H1 (cell line): ENCODE measurements at regions not wholly inside any gene's neighbourhood (a gene's known extent, or its start where the extent isn't known, plus 50 kb on each side); places are given as distances from the start of the nearest gene placed in this dataset.

Experiments used
- CTCF ChIA-PET: fragments of 300-600 bp; sonication (Branson Sonifier 250); formaldehyde crosslinking; loops from one replicate; lab custom pipeline; 2021; ENCODE audit not compliant: partially characterized antibody; lab: Charles Lee
- POLR2A ChIA-PET: fragments of 300-600 bp; sonication (Branson Sonifier 250); formaldehyde crosslinking; loops from one replicate; lab custom pipeline; 2021; ENCODE audit warnings: inconsistent platforms; ENCODE audit not compliant: partially characterized antibody; lab: Charles Lee
- DNase-seq, 2 experiments: peaks; one replicate each; pipeline versions ENCODE4 v3.0.0 to v3.0.0-alpha.2; 2010 to 2022; ENCODE audit warnings: low spot score in 2 of 2, low read depth in 1 of 2, mixed read lengths in 1 of 2
- FAIRE-seq: peaks from 2 replicates; lab custom pipeline; 2011; peaks lifted over from hg19 to GRCh38; lab: Jason Lieb, UNC
- H2AFZ ChIP-seq: 2 replicates; pipeline ENCODE4 v1.8.1; 2012; ENCODE audit warnings: low read length, inconsistent platforms
- H2AK5ac ChIP-seq: 2 replicates; pipeline ENCODE4 v1.6.1; 2013; ENCODE audit warnings: low read depth, low read length
- H2BK120ac ChIP-seq: replicated peaks from 2 replicates; pipeline ENCODE3; 2013; ENCODE audit warnings: low read depth, low read length, inconsistent platforms
- H2BK12ac ChIP-seq: 2 replicates; pipeline ENCODE4 v1.6.1; 2013; ENCODE audit warnings: low read depth, low read length
- H2BK15ac ChIP-seq: 2 replicates; pipeline ENCODE4 v1.6.1; 2013; ENCODE audit warnings: low read length
- H2BK20ac ChIP-seq: 2 replicates; pipeline ENCODE4 v1.6.1; 2013; ENCODE audit warnings: low read length
- H2BK5ac ChIP-seq: 2 replicates; pipeline ENCODE4 v1.6.1; 2013; ENCODE audit warnings: low read depth, low read length
- H3K14ac ChIP-seq: 2 replicates; pipeline ENCODE4 v1.6.1; 2013; ENCODE audit warnings: inconsistent platforms; ENCODE audit not compliant: insufficient read length
- H3K18ac ChIP-seq: 2 replicates; pipeline ENCODE4 v1.6.1; 2013; ENCODE audit warnings: low read length; ENCODE audit errors: extremely low read depth
- H3K23ac ChIP-seq: 2 replicates; pipeline ENCODE4 v1.6.1; 2013; ENCODE audit warnings: inconsistent platforms; ENCODE audit not compliant: insufficient read length
- H3K23me2 ChIP-seq: 2 replicates; pipeline ENCODE4 v1.6.1; 2013; ENCODE audit warnings: low read depth, low read length
- H3K27ac ChIP-seq: 2 replicates; pipeline ENCODE4 v1.6.1; 2011; ENCODE audit warnings: low read depth, low read length, inconsistent platforms
- H3K27me3 ChIP-seq, 4 experiments: replicated peaks in 1 of 4; 1 replicate in 1 of 4; 2 replicates in 3 of 4; pipeline versions ENCODE4 v1.6.1 to v1.8.1; 2011 to 2013; ENCODE audit warnings: low read length in 3 of 4, mild to moderate bottlenecking in 3 of 4, inconsistent platforms in 2 of 4, mixed read lengths in 2 of 4, moderate library complexity in 1 of 4; ENCODE audit not compliant: control insufficient read depth in 3 of 4, insufficient read depth in 3 of 4; ENCODE audit errors: extremely low read depth in 1 of 4
- H3K36me3 ChIP-seq, 4 experiments: 2 replicates each; pipeline versions ENCODE4 v1.6.1 to v1.8.1; 2011 to 2013; ENCODE audit warnings: mild to moderate bottlenecking in 4 of 4, low read length in 3 of 4, moderate library complexity in 2 of 4, control low read depth in 1 of 4, inconsistent platforms in 1 of 4; ENCODE audit not compliant: insufficient read depth in 4 of 4, control insufficient read depth in 2 of 4
- H3K4ac ChIP-seq: replicated peaks from 2 replicates; pipeline ENCODE3; 2013; ENCODE audit warnings: low read length, low read depth, mixed read lengths, inconsistent platforms; ENCODE audit not compliant: insufficient read length
- H3K4me1 ChIP-seq, 4 experiments: replicated peaks in 1 of 4; 1 replicate in 1 of 4; 2 replicates in 3 of 4; pipeline versions ENCODE4 v1.6.1 to v1.8.1; 2011 to 2013; ENCODE audit warnings: low read length in 3 of 4, inconsistent platforms in 2 of 4, mixed read lengths in 1 of 4; ENCODE audit not compliant: insufficient read depth in 4 of 4, control insufficient read depth in 3 of 4
- H3K4me2 ChIP-seq, 2 experiments: 2 replicates each; pipeline versions ENCODE4 v1.6.1 to v1.8.1; 2011 to 2013; ENCODE audit warnings: low read depth in 2 of 2, low read length in 2 of 2, control low read depth in 1 of 2, inconsistent platforms in 1 of 2, mild to moderate bottlenecking in 1 of 2; ENCODE audit not compliant: insufficient read depth in 1 of 2
- H3K4me3 ChIP-seq, 4 experiments: fragments of 200-600, 300-600 bp in 1 of 4; sonication (generic), shearing (Covaris generic), sonication (Bioruptor Twin) in 1 of 4; 2 replicates each; pipeline versions ENCODE4 v1.5.1 to v1.8.1; 2011 to 2016; ENCODE audit warnings: low read length in 4 of 4, low read depth in 3 of 4, control low read depth in 2 of 4, inconsistent platforms in 2 of 4, mild to moderate bottlenecking in 2 of 4, mixed read lengths in 1 of 4, moderate library complexity in 1 of 4; ENCODE audit not compliant: insufficient read depth in 2 of 4; ENCODE audit errors: extremely low read depth in 1 of 4
- H3K56ac ChIP-seq: replicated peaks from 2 replicates; pipeline ENCODE3; 2013; ENCODE audit warnings: low read depth, mild to moderate bottlenecking, mixed read lengths, low read length, inconsistent platforms; ENCODE audit not compliant: insufficient read length
- H3K79me1 ChIP-seq: 2 replicates; pipeline ENCODE4 v1.6.1; 2013; ENCODE audit warnings: low read depth, low read length, control low read depth
- H3K79me2 ChIP-seq, 2 experiments: 2 replicates each; pipeline versions ENCODE4 v1.6.1 to v1.8.1; 2012 to 2013; ENCODE audit warnings: low read length in 2 of 2, mild to moderate bottlenecking in 2 of 2, inconsistent platforms in 1 of 2; ENCODE audit not compliant: insufficient read depth in 2 of 2, control insufficient read depth in 1 of 2
- H3K9ac ChIP-seq, 4 experiments: replicated peaks in 1 of 4; 1 replicate in 1 of 4; 2 replicates in 3 of 4; pipeline versions ENCODE4 v1.6.1 to v1.8.1; 2011 to 2013; ENCODE audit warnings: low read depth in 3 of 4, low read length in 3 of 4, control low read depth in 2 of 4, mild to moderate bottlenecking in 2 of 4, moderate library complexity in 2 of 4, inconsistent platforms in 1 of 4; ENCODE audit errors: extremely low read depth in 1 of 4
- H3K9me3 ChIP-seq, 2 experiments: 2 replicates each; pipeline versions ENCODE4 v1.6.1 to v1.8.1; 2012 to 2013; ENCODE audit warnings: mild to moderate bottlenecking in 2 of 2, moderate library complexity in 2 of 2, control low read depth in 1 of 2, inconsistent platforms in 1 of 2, low read depth in 1 of 2, low read length in 1 of 2, mixed read lengths in 1 of 2; ENCODE audit not compliant: insufficient read depth in 2 of 2
- H4K20me1 ChIP-seq, 2 experiments: replicated peaks in 1 of 2; 2 replicates each; pipeline versions ENCODE3 to v1.8.1; 2011 to 2013; ENCODE audit warnings: inconsistent platforms in 2 of 2, low read length in 2 of 2, mild to moderate bottlenecking in 1 of 2; ENCODE audit not compliant: insufficient read depth in 2 of 2, control insufficient read depth in 1 of 2
- H4K5ac ChIP-seq: 2 replicates; pipeline ENCODE4 v1.6.1; 2013; ENCODE audit warnings: low read length, low read depth, mixed read lengths, inconsistent platforms; ENCODE audit not compliant: insufficient read length
- H4K8ac ChIP-seq: 2 replicates; pipeline ENCODE4 v1.8.0; 2013; ENCODE audit warnings: mild to moderate bottlenecking, moderate library complexity, low read length, inconsistent platforms; ENCODE audit not compliant: insufficient read depth; ENCODE audit errors: extremely low read depth
- H4K91ac ChIP-seq: replicated peaks from 2 replicates; pipeline ENCODE3; 2013; ENCODE audit warnings: low read length, mixed read lengths, inconsistent platforms; ENCODE audit not compliant: insufficient read length
- ASH2L ChIP-seq: fragments of 200-600, 300-600 bp; sonication (generic); IDR thresholded peaks from one replicate; pipeline ENCODE4 v1.7.1; 2017; ENCODE audit warnings: low read length
- HDAC2 ChIP-seq, 2 experiments: fragments of 300-600 bp in 1 of 2; sonication (generic) in 1 of 2; IDR thresholded peaks; 2 replicates each; pipeline ENCODE4 v1.6.1; 2011 to 2012; ENCODE audit warnings: low read depth in 2 of 2, low read length in 2 of 2, mild to moderate bottlenecking in 2 of 2, moderate library complexity in 2 of 2, borderline replicate concordance in 1 of 2, inconsistent platforms in 1 of 2
- JUN ChIP-seq: IDR thresholded peaks from 2 replicates; pipeline ENCODE4 v1.6.1; 2011; ENCODE audit warnings: low read depth, mild to moderate bottlenecking, improper control_type of control experiment, low read length
- MAFK ChIP-seq: IDR thresholded peaks from 2 replicates; pipeline ENCODE4 v1.6.1; 2012; ENCODE audit warnings: low read depth, mild to moderate bottlenecking, improper control_type of control experiment, low read length
- RBBP5 ChIP-seq: IDR thresholded peaks from 2 replicates; pipeline ENCODE4 v1.7.1; 2012; ENCODE audit warnings: low read depth, mild to moderate bottlenecking, inconsistent platforms, low read length, moderate library complexity, borderline replicate concordance
- TAF1 ChIP-seq: IDR thresholded peaks from 2 replicates; pipeline ENCODE4 v1.6.1; 2011; ENCODE audit warnings: mild to moderate bottlenecking, low read depth, low read length
- WGBS, 2 experiments: shearing (Covaris generic) in 1 of 2; methylation state at CpG; one replicate each; pipeline versions ENCODE4 v1.1.6 to v1.1.7; 2013 to 2015; ENCODE audit warnings: low lambda C conversion rate in 2 of 2, mixed read lengths in 2 of 2, inconsistent platforms in 1 of 2, low coverage in 1 of 2, missing lambda C conversion rate in 1 of 2; ENCODE audit not compliant: insufficient replicate concordance in 2 of 2, insufficient coverage in 1 of 2, insufficient read length in 1 of 2; ENCODE audit errors: extremely low coverage in 1 of 2, missing lambda C conversion rate in 1 of 2; 5-methylcytosine and 5-hydroxymethylcytosine counted together

GRCh38 chr2:198444800-198445287 is 640.5 kb downstream of the PLCL1 start:
- Histone ChIP-seq H3K79me1 (no peaks in the 10 kb centered on the region), H3K36me3 (no peaks in the 10 kb centered on the region), H3K23ac (no peak overlapping the region), H3K27ac (no peak overlapping the region), H3K4me2 (no peak overlapping the region), H4K20me1 (no peaks in the 10 kb centered on the region), H3K23me2 (no peaks in the 10 kb centered on the region), H2BK5ac (no peak overlapping the region), H2BK20ac (no peak overlapping the region), H3K9ac (no peak overlapping the region), H2BK120ac (no peak overlapping the region), H2BK12ac (no peak overlapping the region), H3K56ac (no peak overlapping the region), H3K4me1 (no peaks in the 10 kb centered on the region), H4K91ac (no peak overlapping the region), H2AK5ac (no peak overlapping the region), H3K4ac (no peak overlapping the region), H3K14ac (no peak overlapping the region), H3K9me3 (no peaks in the 10 kb centered on the region), H2BK15ac (no peak overlapping the region), H3K79me2 (no peaks in the 10 kb centered on the region), H4K8ac (no peak overlapping the region), H3K4me3 (no peak overlapping the region), H3K27me3 (no peaks in the 10 kb centered on the region), H2AFZ (peak overlapping the region; percentile 14; the same call in 1 of the 2 replicates), H4K5ac (no peak overlapping the region), H3K18ac (no peak overlapping the region)
- ChIA-PET POLR2A (no interaction called here), CTCF (no interaction called here)
- no peak for FAIRE-seq
- DNase-seq = no peak
- WGBS, 2 experiments = 83% methylated on average over 2 of the region's 2 CpGs; no CpG with 5 or more reads in 1 of the 2 experiments
- no peak for TF ChIP-seq HDAC2 (IDR thresholded peaks at IDR 0.05; ENCODE audit: borderline replicate concordance in 1 of 2, low read depth in 2 of 2, low read length in 2 of 2)
- no peak for TF ChIP-seq TAF1
- TF ChIP-seq ASH2L = no peak
- TF ChIP-seq RBBP5 = no peak
- no peak for TF ChIP-seq JUN
- TF ChIP-seq MAFK = no peak
